Activated naive CD8-positive, alpha-beta T cell treated with anti-CD3 and anti-CD28 coated beads, Interleukin-2, amount 10 ng/mL, durations not matched to agents 7 days and 5 days (primary cell): ENCODE measurements at regions not wholly inside any gene's neighbourhood (a gene's known extent, or its start where the extent isn't known, plus 50 kb on each side); places are given as distances from the start of the nearest gene placed in this dataset.
"Not testable (repeated sequence)": the region's sequence is repeated elsewhere in the genome, so short reads cannot be mapped to it uniquely, and the experiment has no call there.

Experiments
- ATAC-seq: fragments of 150-1000 bp; cut with Tn5 transposase; one replicate; pipeline ENCODE4 v1.10.0; 2021; ENCODE audit warnings: low read depth, moderate library complexity
- POLR2A ChIA-PET: fragments of 350-600 bp; sonication (Branson Sonifier 250); formaldehyde crosslinking; loops from one replicate; lab custom pipeline; 2021; ENCODE audit warnings: antibody characterized with exemption; lab: Charles Lee
- DNase-seq: peaks from one replicate; pipeline ENCODE4 v3.0.0; 2021
- H3K27ac Mint-ChIP-seq: one replicate; pipeline ENCODE4 v1.8.0; 2022; ENCODE audit warnings: mild to moderate bottlenecking, mixed read lengths
- H3K27me3 Mint-ChIP-seq: one replicate; pipeline ENCODE4 v1.8.0; 2022; ENCODE audit warnings: mild to moderate bottlenecking, moderate library complexity, mixed read lengths
- H3K36me3 Mint-ChIP-seq: one replicate; pipeline ENCODE4 v1.8.0; 2021; ENCODE audit warnings: mild to moderate bottlenecking, mixed read lengths
- H3K4me1 Mint-ChIP-seq: one replicate; pipeline ENCODE4 v1.8.0; 2021; ENCODE audit warnings: mixed read lengths
- H3K4me3 Mint-ChIP-seq: one replicate; pipeline ENCODE4 v1.8.0; 2022; ENCODE audit warnings: mild to moderate bottlenecking, moderate library complexity, mixed read lengths
- H3K9me3 Mint-ChIP-seq: one replicate; pipeline ENCODE4 v1.8.0; 2021; ENCODE audit warnings: mixed read lengths

DNA sequence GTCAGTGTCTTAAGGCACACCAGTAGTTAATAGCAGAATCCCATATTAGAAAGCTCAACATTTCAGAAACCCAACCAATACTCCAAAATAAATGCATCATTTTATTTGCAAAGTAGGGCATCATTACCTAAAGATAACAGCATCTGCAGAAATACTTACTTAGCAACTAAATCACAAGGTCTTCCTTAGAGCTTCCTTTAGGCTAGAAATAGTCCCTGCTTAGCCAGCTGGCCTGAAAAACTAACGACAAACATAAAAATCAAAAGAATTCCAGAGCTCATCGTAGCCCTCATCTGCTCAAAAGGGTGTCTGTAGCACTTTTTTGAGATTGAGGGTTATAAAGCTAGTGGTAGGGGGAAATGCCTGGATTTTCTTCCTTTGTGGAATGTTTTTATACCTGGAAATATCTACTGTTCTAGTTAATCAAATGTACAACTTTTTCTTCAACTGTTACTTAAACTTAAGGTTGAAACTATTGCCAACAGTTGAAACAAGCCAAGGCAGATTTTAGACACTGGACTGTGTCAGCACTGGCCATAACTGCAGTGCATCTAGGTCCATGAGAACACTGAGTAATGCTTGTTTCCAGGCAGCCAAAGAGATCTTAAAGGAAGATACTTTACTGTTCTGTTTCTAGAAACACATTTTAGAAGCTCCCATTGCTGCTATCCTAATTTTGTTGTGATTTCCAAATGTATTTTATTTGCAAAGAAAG, 129.4 kb upstream of the RASA1 start:
- Mint-ChIP-seq H3K27me3 (no peaks in the 10 kb centered on the region), H3K4me1 (peaks cover 8% of the 10 kb centered on the region), H3K9me3 (no peaks in the 10 kb centered on the region), H3K36me3 (peaks cover 3% of the 10 kb centered on the region), H3K4me3 (no peak overlapping the region), H3K27ac (no peak overlapping the region)
- no peak for ATAC-seq
- POLR2A ChIA-PET: no interaction called here
- no peak for DNase-seq

DNA sequence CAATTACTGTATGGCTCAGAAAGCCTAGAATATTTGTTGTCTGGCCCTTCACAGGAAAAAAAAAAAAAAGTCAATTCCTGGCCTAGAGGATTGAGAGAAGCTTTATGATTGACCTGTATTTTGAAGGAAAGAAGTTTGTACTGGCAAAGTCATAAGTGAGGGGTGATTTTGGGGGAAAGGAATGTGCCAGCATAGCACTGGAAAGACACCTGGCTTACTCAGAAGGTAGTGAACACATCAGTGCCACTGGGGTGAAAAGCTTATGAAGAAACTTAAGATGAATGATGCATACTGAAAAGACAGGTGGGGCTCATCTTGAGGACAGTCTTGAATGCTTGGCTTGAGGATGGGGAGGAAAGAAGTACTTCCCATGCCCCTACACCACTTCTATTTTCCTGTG, 127.9 kb upstream of the RASA1 start:
- Mint-ChIP-seq H3K27me3 (no peaks in the 10 kb centered on the region), H3K9me3 (peaks cover 1% of the 10 kb centered on the region)
- no peak for ATAC-seq

DNA sequence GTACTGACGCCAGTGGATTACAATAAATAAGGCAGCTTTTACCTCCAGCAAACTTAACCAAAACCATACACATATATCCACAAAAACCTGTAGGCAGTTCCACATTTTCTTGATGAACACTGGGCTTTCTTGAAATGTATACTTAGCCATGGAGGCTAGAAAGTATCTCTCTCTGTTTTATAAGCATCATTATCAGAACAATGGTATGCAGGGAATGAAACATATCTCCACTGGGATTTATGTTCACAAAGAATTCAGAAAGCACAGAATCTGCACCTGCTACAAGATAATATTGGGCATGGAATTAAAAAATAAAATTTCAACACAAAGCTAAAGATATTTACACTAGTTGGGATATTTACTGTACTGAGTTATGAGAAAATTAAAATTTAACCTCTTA, 126.1 kb upstream of the RASA1 start:
- Mint-ChIP-seq H3K36me3 (no peaks in the 10 kb centered on the region), H3K4me1 (peaks cover 3% of the 10 kb centered on the region), H3K27me3 (no peaks in the 10 kb centered on the region), H3K9me3 (peaks cover 1% of the 10 kb centered on the region), H3K27ac (no peak overlapping the region), H3K4me3 (no peak overlapping the region)
- POLR2A ChIA-PET: no interaction called here
- ATAC-seq (no peak), DNase-seq (no peak)

More for the DNA sequence above, 127.9 kb upstream of the RASA1 start:
- no peaks in the 10 kb centered on the region for H3K36me3 Mint-ChIP-seq
- H3K27ac Mint-ChIP-seq: no peak overlapping the region
- POLR2A ChIA-PET: no interaction called here
- peaks cover 8% of the 10 kb centered on the region for H3K4me1 Mint-ChIP-seq
- no peak overlapping the region for H3K4me3 Mint-ChIP-seq
- DNase-seq: no peak

DNA sequence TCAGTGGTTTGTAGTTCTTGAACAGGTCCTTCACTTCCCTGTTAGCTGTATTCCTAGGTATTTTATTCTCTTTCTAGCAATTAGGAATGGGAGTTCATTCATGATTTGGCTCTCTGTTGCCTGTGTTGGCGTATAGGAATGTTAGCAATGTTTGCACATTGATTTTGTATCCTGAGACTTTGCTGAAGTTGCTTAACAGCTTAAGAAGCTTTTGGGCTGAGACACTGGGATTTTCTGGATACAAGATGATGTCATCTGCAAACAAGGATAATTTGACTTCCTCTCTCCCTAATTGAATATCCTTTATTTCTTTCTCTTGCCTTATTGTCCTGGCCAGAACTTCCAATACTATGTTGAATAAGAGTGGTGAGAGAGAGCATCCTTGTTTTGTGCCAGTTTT, 121.8 kb upstream of the RASA1 start:
- H3K27me3 Mint-ChIP-seq, ATAC-seq, H3K4me3 Mint-ChIP-seq, H3K36me3 Mint-ChIP-seq, H3K9me3 Mint-ChIP-seq, H3K4me1 Mint-ChIP-seq, POLR2A ChIA-PET, DNase-seq, H3K27ac Mint-ChIP-seq: not testable (repeated sequence)

DNA sequence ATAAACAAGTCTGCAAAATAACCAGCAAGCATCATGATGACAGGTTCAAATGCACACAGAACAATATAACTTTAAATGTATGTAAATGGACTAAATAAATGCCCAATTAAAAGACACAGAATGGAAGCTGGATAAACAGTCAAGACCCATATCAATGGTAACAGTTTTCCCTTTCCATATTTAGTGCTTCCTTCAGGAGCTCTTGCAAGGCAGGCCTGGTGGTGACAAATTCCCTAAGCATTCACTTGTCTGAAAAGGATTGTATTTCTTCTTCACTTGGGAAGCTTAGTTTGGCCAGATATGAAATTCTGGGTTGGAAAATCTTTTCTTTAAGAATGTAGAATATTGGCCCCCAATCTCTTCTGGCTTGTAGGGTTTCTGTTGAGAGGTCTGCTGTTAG, 120.2 kb upstream of the RASA1 start:
- no peaks in the 10 kb centered on the region for H3K27me3 Mint-ChIP-seq
- POLR2A ChIA-PET: no interaction called here
- H3K4me1 Mint-ChIP-seq: peaks cover 9% of the 10 kb centered on the region
- H3K4me3 Mint-ChIP-seq: no peak overlapping the region
- H3K27ac Mint-ChIP-seq: no peak overlapping the region
- ATAC-seq: no peak
- DNase-seq: no peak
- H3K9me3 Mint-ChIP-seq: peaks cover 1% of the 10 kb centered on the region
- H3K36me3 Mint-ChIP-seq: peaks cover 3% of the 10 kb centered on the region

DNA sequence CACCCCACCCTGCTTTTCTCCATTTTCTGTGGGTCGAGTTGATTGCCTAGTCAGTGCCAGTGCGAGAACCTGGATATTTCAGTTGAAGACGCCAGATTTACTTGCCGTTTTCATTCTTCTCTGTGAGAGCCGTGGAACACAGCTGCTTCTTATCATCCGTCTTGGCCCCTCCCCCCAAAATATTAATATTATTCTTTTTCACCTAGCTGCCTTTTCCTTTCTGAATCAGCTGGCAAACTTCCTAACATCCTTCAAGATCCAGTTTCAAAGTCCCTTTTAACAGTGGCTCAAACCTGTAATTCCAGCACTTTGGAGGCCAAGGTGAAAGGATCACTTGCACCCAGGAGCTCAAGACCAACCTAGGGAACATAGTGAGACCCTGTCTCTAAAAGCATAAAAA, 117.1 kb upstream of the RASA1 start:
- H3K4me3 Mint-ChIP-seq: no peak overlapping the region
- H3K9me3 Mint-ChIP-seq: peaks cover 2% of the 10 kb centered on the region
- ATAC-seq (no peak), DNase-seq (no peak)
- POLR2A ChIA-PET: no interaction called here
- no peaks in the 10 kb centered on the region for H3K27me3 Mint-ChIP-seq
- peaks cover 4% of the 10 kb centered on the region for H3K36me3 Mint-ChIP-seq
- H3K4me1 Mint-ChIP-seq: peaks cover 10% of the 10 kb centered on the region
- no peak overlapping the region for H3K27ac Mint-ChIP-seq

DNA sequence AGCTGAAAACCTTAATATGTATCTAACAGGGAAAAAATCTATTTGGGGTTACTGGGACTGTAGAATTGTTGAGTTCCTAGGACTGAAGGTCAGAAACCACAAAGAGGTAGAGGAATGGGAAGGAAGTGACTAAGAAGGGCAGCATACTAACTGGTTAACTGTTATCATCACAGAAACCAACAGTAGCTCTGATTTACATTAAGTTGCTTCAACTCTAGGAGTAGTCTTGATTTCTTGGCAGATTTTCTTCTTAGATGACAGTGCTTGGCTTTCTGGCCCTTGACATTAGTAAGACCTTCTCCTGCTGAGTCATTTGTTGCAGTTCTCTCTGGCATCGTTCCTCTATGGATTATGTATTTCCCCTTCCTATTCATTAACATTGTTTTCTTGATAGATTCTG, 116.1 kb upstream of the RASA1 start:
- peaks cover 2% of the 10 kb centered on the region for H3K9me3 Mint-ChIP-seq

DNA sequence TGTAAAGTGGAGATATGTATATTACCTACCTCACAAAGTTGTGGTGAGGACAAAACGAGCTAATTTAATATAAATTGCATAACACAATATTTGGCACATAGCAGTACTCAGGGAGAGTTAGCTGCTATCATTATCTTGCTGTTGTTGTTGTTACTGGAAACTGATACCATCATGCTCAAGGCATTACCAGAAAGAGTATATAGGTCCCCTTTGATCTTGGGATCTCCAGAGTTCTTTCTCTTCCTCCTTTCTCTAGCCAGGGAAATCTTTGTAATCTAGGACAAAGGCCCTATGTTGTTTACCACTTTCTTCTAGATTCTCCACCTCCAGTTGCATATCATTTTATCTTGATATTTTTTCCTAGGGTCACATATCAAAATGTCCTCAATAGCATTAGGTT, 114.8 kb upstream of the RASA1 start:
- Mint-ChIP-seq H3K27ac (no peak overlapping the region), H3K27me3 (no peaks in the 10 kb centered on the region), H3K4me1 (peaks cover 10% of the 10 kb centered on the region), H3K4me3 (no peak overlapping the region), H3K9me3 (peaks cover 2% of the 10 kb centered on the region), H3K36me3 (peaks cover 3% of the 10 kb centered on the region)
- POLR2A ChIA-PET: no interaction called here
- no peak for ATAC-seq
- no peak for DNase-seq

More for the DNA sequence above, 116.1 kb upstream of the RASA1 start:
- Mint-ChIP-seq H3K4me1 (peaks cover 10% of the 10 kb centered on the region), H3K27me3 (no peaks in the 10 kb centered on the region), H3K27ac (no peak overlapping the region), H3K36me3 (peaks cover 6% of the 10 kb centered on the region), H3K4me3 (no peak overlapping the region)
- DNase-seq (no peak), ATAC-seq (peak; percentile 18)
- POLR2A ChIA-PET: no interaction called here

DNA sequence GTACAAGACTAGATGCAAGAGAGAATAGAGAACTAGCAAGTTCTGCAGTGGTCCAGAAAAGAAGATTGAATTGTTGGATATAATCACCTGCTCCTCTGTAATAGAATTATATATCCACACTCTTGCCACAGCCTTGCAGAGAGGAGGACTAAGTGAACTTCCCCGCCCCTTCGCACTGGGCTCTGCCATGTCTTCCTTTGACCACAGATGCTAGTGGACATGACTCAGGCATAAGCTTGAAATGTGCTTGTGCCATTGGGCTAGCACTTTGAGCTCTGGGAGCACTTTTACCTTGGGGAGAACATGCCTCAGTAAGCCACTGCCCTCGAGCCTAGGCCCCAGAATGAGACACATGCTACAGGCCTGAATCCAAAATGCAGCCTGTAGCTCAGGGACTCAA, 113.5 kb upstream of the RASA1 start:
- POLR2A ChIA-PET: no interaction called here

DNA sequence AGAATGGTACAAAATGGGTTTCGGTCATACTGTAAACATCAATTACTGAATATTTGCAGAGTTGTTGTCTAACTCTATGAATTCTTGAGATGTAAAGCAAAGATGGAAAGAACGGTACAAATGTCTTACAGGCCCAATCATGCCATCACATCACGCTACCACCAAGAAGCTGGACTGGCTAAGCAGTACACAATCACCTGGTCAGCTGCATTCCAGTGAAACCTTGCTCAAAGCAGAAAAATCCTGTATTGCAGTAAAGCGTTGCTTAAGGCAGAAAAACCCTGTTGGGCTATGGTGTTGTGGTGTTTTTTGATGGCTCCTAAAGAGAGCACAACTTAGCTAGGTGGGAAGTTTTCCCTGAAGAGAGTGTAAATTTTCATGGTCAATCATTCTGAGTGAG, 112.6 kb upstream of the RASA1 start:
- H3K36me3 Mint-ChIP-seq: peaks cover 3% of the 10 kb centered on the region
- H3K27ac Mint-ChIP-seq: no peak overlapping the region
- POLR2A ChIA-PET: no interaction called here
- H3K27me3 Mint-ChIP-seq: no peaks in the 10 kb centered on the region
- no peak overlapping the region for H3K4me3 Mint-ChIP-seq
- DNase-seq (no peak), ATAC-seq (no peak)
- peaks cover 10% of the 10 kb centered on the region for H3K4me1 Mint-ChIP-seq
- H3K9me3 Mint-ChIP-seq: peaks cover 2% of the 10 kb centered on the region

More for the DNA sequence above, 113.5 kb upstream of the RASA1 start:
- H3K4me3 Mint-ChIP-seq: no peak overlapping the region
- no peak overlapping the region for H3K27ac Mint-ChIP-seq
- peaks cover 3% of the 10 kb centered on the region for H3K36me3 Mint-ChIP-seq
- peaks cover 10% of the 10 kb centered on the region for H3K4me1 Mint-ChIP-seq
- H3K27me3 Mint-ChIP-seq: no peaks in the 10 kb centered on the region
- no peak for DNase-seq
- ATAC-seq: no peak
- peaks cover 2% of the 10 kb centered on the region for H3K9me3 Mint-ChIP-seq

DNA sequence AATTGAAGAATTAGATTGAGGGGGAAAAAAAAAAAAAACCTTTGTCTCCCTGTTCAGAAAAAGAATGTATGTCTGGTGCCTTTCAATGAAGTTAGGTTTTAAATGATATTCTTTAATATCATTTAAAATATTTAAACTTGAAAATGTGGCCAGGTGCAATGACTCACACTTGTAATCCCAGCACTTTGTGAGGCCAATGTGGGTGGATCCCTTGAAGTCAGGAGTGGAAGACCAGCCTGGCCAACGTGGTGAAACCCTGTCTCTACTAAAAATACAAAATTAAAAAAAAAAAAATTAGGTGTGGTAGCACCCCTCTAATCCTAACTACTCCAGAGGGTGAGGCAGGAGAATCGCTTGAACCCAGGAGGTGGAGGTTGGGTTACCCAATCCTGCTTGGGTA, 111.1 kb upstream of the RASA1 start:
- Mint-ChIP-seq H3K4me1 (peaks cover 4% of the 10 kb centered on the region), H3K9me3 (peaks cover 2% of the 10 kb centered on the region), H3K27ac (no peak overlapping the region), H3K36me3 (peaks cover 3% of the 10 kb centered on the region), H3K4me3 (no peak overlapping the region), H3K27me3 (no peaks in the 10 kb centered on the region)
- ATAC-seq (no peak), DNase-seq (no peak)
- POLR2A ChIA-PET: no interaction called here

DNA sequence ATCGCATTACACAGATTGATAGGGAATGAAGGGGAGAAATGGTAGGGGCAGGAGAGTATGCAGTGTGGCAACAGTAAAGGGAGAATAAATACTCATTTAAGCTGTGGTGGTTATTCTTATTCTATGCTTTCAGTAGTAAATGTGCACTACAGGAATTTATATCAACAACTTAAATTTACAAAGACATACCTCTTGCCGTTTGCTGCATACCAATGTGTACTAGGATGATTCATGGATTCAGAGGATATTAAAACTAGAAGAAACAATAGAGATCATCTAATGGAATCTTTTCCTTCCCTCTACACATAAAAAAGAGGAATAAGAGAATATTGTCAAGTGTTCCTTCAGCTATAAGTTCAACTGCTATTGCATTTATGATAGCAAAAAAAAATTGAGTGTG, 103.3 kb upstream of the RASA1 start:
- Mint-ChIP-seq H3K9me3 (no peaks in the 10 kb centered on the region), H3K27ac (no peak overlapping the region), H3K4me1 (peaks cover 4% of the 10 kb centered on the region), H3K36me3 (no peaks in the 10 kb centered on the region), H3K4me3 (no peak overlapping the region), H3K27me3 (no peaks in the 10 kb centered on the region)
- DNase-seq (no peak), ATAC-seq (no peak)
- POLR2A ChIA-PET: no interaction called here

DNA sequence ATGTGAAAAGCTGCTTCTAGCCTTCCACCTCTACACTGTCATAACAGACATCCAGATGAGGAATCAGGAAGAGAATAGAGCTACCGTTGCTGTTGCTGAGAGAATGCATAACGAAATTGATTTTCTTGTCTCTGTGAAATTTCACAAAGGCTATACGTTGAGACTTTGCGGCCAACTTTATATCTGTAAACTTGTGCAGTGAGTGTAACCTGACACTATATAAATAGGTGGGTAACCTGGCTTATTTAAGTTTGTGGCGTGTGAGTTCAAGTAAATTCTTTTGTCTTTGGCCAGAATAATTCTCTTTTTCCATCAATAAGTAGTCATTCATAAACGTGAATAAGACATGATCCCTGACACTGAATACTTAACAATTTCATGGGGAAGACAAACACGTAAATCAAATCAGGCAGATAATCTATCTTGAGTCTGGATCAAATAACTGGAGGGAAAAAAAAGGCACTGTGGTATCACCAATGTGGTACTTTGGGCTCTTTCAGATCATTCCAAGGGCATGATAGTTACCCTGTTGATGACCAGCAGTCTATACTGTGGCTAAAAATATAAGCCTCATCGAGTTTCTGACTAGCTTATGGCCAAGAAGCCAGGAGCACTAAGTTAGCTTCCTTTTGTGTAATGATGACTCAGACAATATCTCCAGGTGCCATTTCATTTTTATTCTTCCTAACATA, 98.2 kb upstream of the RASA1 start:
- H3K27ac Mint-ChIP-seq: no peak overlapping the region
- POLR2A ChIA-PET: no interaction called here
- peaks cover 4% of the 10 kb centered on the region for H3K4me1 Mint-ChIP-seq
- ATAC-seq: no peak
- no peak for DNase-seq
- peaks cover 3% of the 10 kb centered on the region for H3K9me3 Mint-ChIP-seq
- H3K4me3 Mint-ChIP-seq: no peak overlapping the region
- H3K36me3 Mint-ChIP-seq: peaks cover 3% of the 10 kb centered on the region
- H3K27me3 Mint-ChIP-seq: no peaks in the 10 kb centered on the region

DNA sequence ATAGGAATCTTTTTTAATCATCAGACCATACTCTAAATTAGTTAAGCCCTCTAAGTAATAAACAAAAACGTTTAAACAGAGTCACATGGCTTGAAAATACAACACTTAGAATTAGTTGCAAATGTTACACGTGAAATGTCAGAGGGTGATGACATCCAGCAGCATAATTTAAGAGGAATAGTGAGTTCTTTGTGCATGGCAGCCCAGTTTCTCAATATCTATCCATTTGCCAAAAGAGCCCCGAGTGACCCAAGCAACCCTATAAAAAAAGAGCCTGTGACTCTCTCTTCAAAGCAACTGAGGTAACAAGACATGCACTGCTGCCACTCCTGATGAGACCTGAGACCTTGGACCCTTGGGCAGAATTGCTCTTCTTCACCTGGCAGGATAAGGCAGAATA, 96.9 kb upstream of the RASA1 start:
- Mint-ChIP-seq H3K27ac (no peak overlapping the region), H3K36me3 (peaks cover 3% of the 10 kb centered on the region), H3K4me1 (peaks cover 4% of the 10 kb centered on the region), H3K27me3 (no peaks in the 10 kb centered on the region), H3K9me3 (peaks cover 3% of the 10 kb centered on the region), H3K4me3 (no peak overlapping the region)
- ATAC-seq (no peak), DNase-seq (no peak)
- POLR2A ChIA-PET: no interaction called here
